Omental fat pad (tissue), 3 donors: ENCODE measurements at regions not wholly inside any gene's neighbourhood (a gene's known extent, or its start where the extent isn't known, plus 50 kb on each side); places are given as distances from the start of the nearest gene placed in this dataset.

ENCODE experiments used
- ATAC-seq: fragments of 150-250 bp; one replicate; pipeline ENCODE4 v1.9.1; 2016; ENCODE audit warnings: mild to moderate bottlenecking, moderate library complexity; ENCODE audit not compliant: low FRiP score
- DNase-seq: peaks from one replicate; pipeline ENCODE4 v3.0.0-alpha.2; 2019; ENCODE audit warnings: low spot score
- TF ChIP-seq, protein P1 (sequence below), 3 donors: fragments of 450-650 bp; IDR thresholded peaks; one replicate each; pipeline ENCODE4 v1.5.1; 2016 to 2017; ENCODE audit warnings: antibody characterized with exemption in 3 of 3, mild to moderate bottlenecking in 3 of 3, moderate library complexity in 2 of 3

DNA sequence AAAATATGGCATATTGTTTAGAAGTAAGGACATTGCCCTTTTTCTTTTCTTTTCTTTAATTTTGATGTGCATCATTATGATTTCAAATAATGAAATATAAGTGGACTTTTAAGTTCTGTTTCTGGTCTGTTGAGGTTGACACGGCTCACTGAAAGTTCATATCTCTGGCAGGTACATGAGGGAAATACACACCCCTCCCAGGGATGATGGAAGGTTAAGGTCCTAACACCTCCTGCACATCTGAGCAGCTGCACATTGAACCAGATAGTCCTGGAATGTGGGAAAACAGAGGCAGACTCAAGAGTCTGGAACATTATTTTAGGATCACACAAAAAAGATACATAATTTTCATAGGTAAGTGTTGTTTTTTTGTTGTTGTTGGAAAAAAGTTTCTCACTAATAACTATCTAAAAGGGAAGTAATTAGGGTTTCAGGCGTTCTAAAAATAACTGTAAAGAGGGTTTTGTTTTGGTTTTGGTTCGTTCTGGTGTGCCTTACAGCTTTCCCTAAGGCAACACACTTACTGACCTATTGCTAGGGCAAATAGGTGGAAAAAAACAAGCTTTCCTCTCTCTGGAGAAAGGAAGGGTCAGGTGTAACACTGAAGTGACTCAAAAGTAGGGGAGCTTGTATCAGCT, 201.2 kb upstream of the PRKCQ start:
- no peak for DNase-seq

DNA sequence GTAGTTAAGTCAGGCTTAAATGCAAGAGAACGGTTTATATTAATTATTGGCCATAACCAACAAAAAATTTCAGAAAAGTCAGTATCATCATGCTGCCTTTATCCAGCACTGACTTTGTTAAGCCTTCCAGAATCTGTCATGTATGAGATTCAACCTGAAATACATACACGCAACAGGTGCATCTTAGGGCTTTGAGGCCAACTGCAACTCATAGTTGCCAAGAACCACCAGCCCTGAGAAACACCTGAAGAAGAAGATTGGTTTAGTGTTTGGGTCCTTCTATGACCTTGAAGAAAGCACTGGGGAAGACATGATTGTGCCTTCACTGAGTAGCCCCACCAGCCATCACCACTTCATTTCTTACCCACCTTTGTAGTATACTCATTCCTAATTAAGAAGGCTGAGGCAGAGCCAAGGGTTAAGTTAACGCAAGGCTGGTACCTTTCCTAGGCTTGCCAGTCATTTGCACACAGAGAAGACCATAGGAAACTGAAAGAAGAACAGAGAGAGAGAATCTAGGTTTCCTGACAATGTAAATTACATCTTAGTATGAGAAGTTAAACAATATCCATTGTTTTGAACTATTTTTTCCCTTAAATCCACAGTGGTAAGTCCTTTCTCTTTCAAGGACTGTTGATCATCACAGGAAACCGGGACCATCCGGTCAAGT, 200.1 kb upstream of the PRKCQ start:
- TF ChIP-seq, protein P1, sequence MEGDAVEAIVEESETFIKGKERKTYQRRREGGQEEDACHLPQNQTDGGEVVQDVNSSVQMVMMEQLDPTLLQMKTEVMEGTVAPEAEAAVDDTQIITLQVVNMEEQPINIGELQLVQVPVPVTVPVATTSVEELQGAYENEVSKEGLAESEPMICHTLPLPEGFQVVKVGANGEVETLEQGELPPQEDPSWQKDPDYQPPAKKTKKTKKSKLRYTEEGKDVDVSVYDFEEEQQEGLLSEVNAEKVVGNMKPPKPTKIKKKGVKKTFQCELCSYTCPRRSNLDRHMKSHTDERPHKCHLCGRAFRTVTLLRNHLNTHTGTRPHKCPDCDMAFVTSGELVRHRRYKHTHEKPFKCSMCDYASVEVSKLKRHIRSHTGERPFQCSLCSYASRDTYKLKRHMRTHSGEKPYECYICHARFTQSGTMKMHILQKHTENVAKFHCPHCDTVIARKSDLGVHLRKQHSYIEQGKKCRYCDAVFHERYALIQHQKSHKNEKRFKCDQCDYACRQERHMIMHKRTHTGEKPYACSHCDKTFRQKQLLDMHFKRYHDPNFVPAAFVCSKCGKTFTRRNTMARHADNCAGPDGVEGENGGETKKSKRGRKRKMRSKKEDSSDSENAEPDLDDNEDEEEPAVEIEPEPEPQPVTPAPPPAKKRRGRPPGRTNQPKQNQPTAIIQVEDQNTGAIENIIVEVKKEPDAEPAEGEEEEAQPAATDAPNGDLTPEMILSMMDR (IDR thresholded peaks at IDR 0.05): no peak
- ATAC-seq (no peak), DNase-seq (no peak)

More for the DNA sequence above, 201.2 kb upstream of the PRKCQ start:
- TF ChIP-seq, protein P1 (IDR thresholded peaks at IDR 0.05): no peak
- ATAC-seq: no peak

GRCh38 chr10:6778992-6779701, 199.1 kb upstream of the PRKCQ start:
- peak; percentile 99 for ATAC-seq
- no peak for DNase-seq
- TF ChIP-seq, protein P1 (IDR thresholded peaks at IDR 0.05): no peak

DNA sequence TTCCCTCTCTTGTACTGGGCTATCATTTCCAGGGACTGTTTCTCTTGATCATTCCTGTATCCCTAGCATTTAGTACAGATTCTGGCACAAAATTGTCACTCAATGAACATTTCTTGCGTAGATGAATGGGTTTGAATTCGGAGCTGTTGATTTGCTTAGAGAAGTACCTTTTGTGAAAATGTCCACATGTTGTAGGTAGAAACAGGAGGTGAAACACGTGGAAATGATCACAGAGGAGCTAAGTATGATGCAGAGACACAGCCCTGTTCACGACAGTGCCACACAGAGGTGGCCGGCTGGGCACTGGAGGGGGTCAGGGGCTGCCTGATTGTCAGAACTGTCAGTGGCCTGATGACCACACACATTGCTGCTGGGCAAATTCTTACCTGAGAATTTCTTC, 196.1 kb upstream of the PRKCQ start:
- DNase-seq: no peak
- ATAC-seq: no peak

DNA sequence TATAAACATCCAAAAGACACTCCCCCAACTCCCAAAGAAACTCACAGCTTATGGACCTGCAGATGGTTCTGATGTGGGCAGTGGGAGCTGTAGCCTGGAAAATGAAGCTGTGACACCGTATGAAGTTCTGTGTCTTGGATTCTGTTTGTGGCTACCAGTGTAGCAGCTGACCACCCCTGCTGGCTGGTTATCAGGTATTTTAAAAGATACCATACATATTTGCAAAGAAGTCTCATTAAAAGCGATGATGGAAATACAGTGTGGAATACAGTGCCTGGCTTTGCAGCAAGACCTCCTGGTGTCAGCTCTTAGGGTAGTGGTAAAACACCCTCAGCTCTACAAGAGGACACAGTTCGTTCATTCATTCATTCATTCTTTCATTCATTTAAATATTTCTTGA, 194.3 kb upstream of the PRKCQ start:
- no peak for ATAC-seq
- TF ChIP-seq, protein P1 (IDR thresholded peaks at IDR 0.05): no peak
- no peak for DNase-seq

More for the DNA sequence above, 196.1 kb upstream of the PRKCQ start:
- TF ChIP-seq, protein P1 (IDR thresholded peaks at IDR 0.05): no peak

DNA sequence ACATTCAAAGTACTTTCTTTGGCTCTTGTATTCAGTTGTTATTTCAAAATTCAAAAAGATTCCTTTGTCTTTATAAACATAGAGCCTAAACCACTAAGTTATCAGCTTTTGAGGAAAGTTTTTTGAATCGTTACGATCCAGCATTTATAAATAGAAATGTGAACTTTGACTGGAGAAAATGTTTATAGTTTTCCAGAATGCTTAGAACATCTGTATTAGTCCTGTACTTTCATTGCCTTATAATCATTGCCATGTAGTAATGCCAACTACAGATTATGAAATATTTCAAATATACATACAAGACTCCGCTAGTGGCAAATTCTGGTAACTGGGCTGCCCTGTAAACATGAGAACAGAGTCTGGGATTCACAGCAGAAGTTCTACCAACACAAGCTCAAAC, 191.3 kb upstream of the PRKCQ start:
- TF ChIP-seq, protein P1 (IDR thresholded peaks at IDR 0.05): no peak
- ATAC-seq: no peak

More for the DNA sequence above, 191.3 kb upstream of the PRKCQ start:
- no peak for DNase-seq
